GM12878 (cell line): ENCODE measurements at regions not wholly inside any gene's neighbourhood (a gene's known extent, or its start where the extent isn't known, plus 50 kb on each side); places are given as distances from the start of the nearest gene placed in this dataset.

Source experiments
- ATAC-seq: fragments of 200-7000 bp; cut with Tn5 transposase; 3 replicates; pipeline ENCODE4 v1.9.1; 2020; ENCODE audit warnings: mild to moderate bottlenecking, moderate library complexity
- BruUV-seq: library from RNA; stranded (reverse); fragments of 400-500 nt; replicated peaks from 2 replicates; lab custom pipeline; 2021; lab: Mats Ljungman, UMichigan
- CTCF ChIA-PET: fragments of 300-600 bp; sonication (Branson Sonifier 250); formaldehyde crosslinking; extraction: SDS; loops from one replicate; lab custom pipeline; 2021; ENCODE audit warnings: inconsistent platforms; lab: Yijun Ruan, JAX
- POLR2A ChIA-PET: fragments of 350-600 bp; formaldehyde crosslinking; extraction: SDS; loops from one replicate; lab custom pipeline; 2021; ENCODE audit warnings: inconsistent platforms; lab: Charles Lee
- RAD21 ChIA-PET: fragments of 300-600 bp; sonication (Branson Sonifier 250); formaldehyde crosslinking; loops from one replicate; lab custom pipeline; 2023; ENCODE audit warnings: antibody characterized with exemption; ENCODE audit not compliant: unreplicated experiment; lab: Charles Lee
- SMC1A ChIA-PET: fragments of 300-600 bp; sonication (Branson Sonifier 250); formaldehyde crosslinking; loops from one replicate; lab custom pipeline; 2023; ENCODE audit not compliant: unreplicated experiment, uncharacterized antibody; lab: Charles Lee
- DNase-seq: peaks from one replicate; pipeline ENCODE4 v3.0.0-alpha.2; 2011; ENCODE audit warnings: low read depth, low spot score
- FAIRE-seq: peaks from 3 replicates; lab custom pipeline; 2011; peaks lifted over from hg19 to GRCh38; lab: Jason Lieb, UNC
- H2AFZ ChIP-seq: 2 replicates; pipeline ENCODE4 v1.6.0; 2011; ENCODE audit warnings: low read depth, low read length, control low read depth; ENCODE audit not compliant: control insufficient read depth
- H3K27ac ChIP-seq: 2 replicates; pipeline ENCODE4 v1.5.1; 2011; ENCODE audit warnings: control low read depth; ENCODE audit not compliant: control insufficient read depth, insufficient read depth
- H3K27me3 ChIP-seq, 2 experiments: replicated peaks in 1 of 2; 2 replicates each; pipeline versions ENCODE4 v1.6.0 to v1.6.1; 2011; ENCODE audit warnings: low read length in 1 of 2; ENCODE audit not compliant: control insufficient read depth in 2 of 2, insufficient read depth in 2 of 2
- H3K36me3 ChIP-seq, 2 experiments: 2 replicates each; pipeline ENCODE4 v1.5.1; 2011; ENCODE audit warnings: low read length in 1 of 2; ENCODE audit not compliant: control insufficient read depth in 2 of 2, insufficient read depth in 2 of 2
- H3K4me1 ChIP-seq: 2 replicates; pipeline ENCODE4 v1.6.1; 2011; ENCODE audit warnings: mild to moderate bottlenecking, low read length, moderate library complexity, mixed read lengths; ENCODE audit not compliant: control insufficient read depth, insufficient read depth
- H3K4me2 ChIP-seq: 2 replicates; pipeline ENCODE4 v1.6.0; 2011; ENCODE audit warnings: control low read depth; ENCODE audit not compliant: control insufficient read depth, insufficient read depth
- H3K4me3 ChIP-seq: fragments of 200-600 bp; sonication (generic); 2 replicates; pipeline ENCODE4 v1.5.1; 2016
- H3K79me2 ChIP-seq: 2 replicates; pipeline ENCODE4 v1.6.0; 2011; ENCODE audit warnings: low read length; ENCODE audit not compliant: control insufficient read depth, insufficient read depth
- H3K9ac ChIP-seq: 2 replicates; pipeline ENCODE4 v1.8.0; 2011; ENCODE audit warnings: low read length, control low read depth, mixed read lengths; ENCODE audit not compliant: control insufficient read depth, insufficient read depth
- H3K9me3 ChIP-seq: replicated peaks from 3 replicates; pipeline ENCODE4 v1.5.1; 2011; ENCODE audit warnings: mild to moderate bottlenecking, low read length; ENCODE audit not compliant: control insufficient read depth, insufficient read depth
- H4K20me1 ChIP-seq: 2 replicates; pipeline ENCODE4 v1.6.0; 2011; ENCODE audit not compliant: control insufficient read depth, insufficient read depth
- BHLHE40 ChIP-seq, 2 experiments: fragments of 450-650 bp in 1 of 2; IDR thresholded peaks; 2 replicates each; pipeline ENCODE4 v1.6.1; 2011 to 2017; ENCODE audit warnings: low read depth in 2 of 2, borderline replicate concordance in 1 of 2, improper control_type of control experiment in 1 of 2, low read length in 1 of 2, mild to moderate bottlenecking in 1 of 2
- CEBPZ ChIP-seq: fragments of 150-350 bp; IDR thresholded peaks from 2 replicates; pipeline ENCODE4 v1.6.1; 2016; ENCODE audit warnings: low read depth, low read length
- MTA3 ChIP-seq: IDR thresholded peaks from 2 replicates; pipeline ENCODE4 v1.6.1; 2012; ENCODE audit warnings: low read length, inconsistent platforms, borderline replicate concordance
- PAX8 ChIP-seq: fragments of 450-650 bp; IDR thresholded peaks from 2 replicates; pipeline ENCODE4 v1.6.1; 2017; ENCODE audit warnings: mild to moderate bottlenecking, moderate library complexity
- SIN3A ChIP-seq: IDR thresholded peaks from 2 replicates; pipeline ENCODE4 v1.6.1; 2012; ENCODE audit warnings: low read depth, low read length, improper control_type of control experiment
- SMAD1 ChIP-seq: fragments of 450-650 bp; IDR thresholded peaks from 2 replicates; pipeline ENCODE4 v1.6.1; 2018; ENCODE audit warnings: mild to moderate bottlenecking, low read depth; ENCODE audit not compliant: partially characterized antibody
- USF1 ChIP-seq: IDR thresholded peaks from 2 replicates; pipeline ENCODE4 v1.6.1; 2011; ENCODE audit warnings: borderline replicate concordance, low read depth, mild to moderate bottlenecking, moderate library complexity, mixed read lengths, low read length; ENCODE audit not compliant: insufficient read depth; ENCODE audit errors: extremely low read length
- WRNIP1 ChIP-seq: IDR thresholded peaks from 2 replicates; pipeline ENCODE4 v1.6.1; 2011; ENCODE audit warnings: low read depth, low read length, improper control_type of control experiment, borderline replicate concordance
- ZNF592 ChIP-seq: fragments of 450-650 bp; IDR thresholded peaks from 2 replicates; pipeline ENCODE4 v1.6.1; 2017; ENCODE audit warnings: mild to moderate bottlenecking, moderate library complexity
- WGBS: methylation state at CpG from one replicate; pipeline ENCODE4 v1.1.6; 2016; ENCODE audit warnings: low lambda C conversion rate; ENCODE audit not compliant: insufficient replicate concordance, insufficient coverage; ENCODE audit errors: missing lambda C conversion rate; 5-methylcytosine and 5-hydroxymethylcytosine counted together
- in situ Hi-C: fragments of 300-500 bp; cut with MboI; formaldehyde crosslinking; loops from 9 replicates; pipeline ENCODE4 v1.14.3; 2018; ENCODE audit warnings: mixed read lengths
- intact Hi-C: fragments of 100-400 bp; cut with micrococcal nuclease; formaldehyde crosslinking; loops from one replicate; pipeline ENCODE4 v1.14.2; 2022; ENCODE audit not compliant: unreplicated experiment
- TF ChIP-seq, protein P1 (sequence below): fragments of 450-650 bp; IDR thresholded peaks from 2 replicates; pipeline ENCODE4 v1.6.1; 2017; ENCODE audit warnings: mild to moderate bottlenecking, moderate library complexity

GRCh38 chr4:155607481-155607880 lies 59.2 kb upstream of the GUCY1A1 start:
- in situ Hi-C loops (no loop called here), intact Hi-C loops (no loop called here)
- H3K79me2 ChIP-seq: no peaks in the 10 kb centered on the region
- ChIA-PET SMC1A (interaction anchor here (0.9 to 1.6 kb wide), 6 partner anchors 8 to 346 kb away, joined by 3 to 6 read pairs (median 3); partner anchors contain the start of gene CTSO), RAD21 (interaction anchor here (1.4 kb wide), 1 partner anchor 78 kb away, joined by 3 read pairs; no protein-coding TSS in a partner anchor), POLR2A (interaction anchor here (1.3 kb wide), 1 partner anchor 8 kb away, joined by 4 read pairs; no protein-coding TSS in a partner anchor), CTCF (interaction anchor here (1.1 to 1.3 kb wide), 2 partner anchors 9 to 346 kb away, joined by 3 to 4 read pairs; no protein-coding TSS in a partner anchor)
- WGBS: 90% methylated on average over 1 of the region's 1 CpG
- no peak overlapping the region for H3K9ac ChIP-seq
- H3K4me1 ChIP-seq: no peaks in the 10 kb centered on the region
- H2AFZ ChIP-seq: no peak overlapping the region
- ATAC-seq (no peak), FAIRE-seq (no peak), DNase-seq (no peak)
- H3K36me3 ChIP-seq: no peaks in the 10 kb centered on the region
- H4K20me1 ChIP-seq: no peaks in the 10 kb centered on the region
- H3K4me2 ChIP-seq: no peak overlapping the region
- no peak overlapping the region for H3K4me3 ChIP-seq
- no TSS peak for BruUV-seq
- no peaks in the 10 kb centered on the region for H3K27me3 ChIP-seq
- no peak overlapping the region for H3K27ac ChIP-seq
- H3K9me3 ChIP-seq: no peaks in the 10 kb centered on the region
- TF ChIP-seq ZNF592 (no peak), SIN3A (no peak), SMAD1 (no peak), WRNIP1 (no peak), MTA3 (no peak), PAX8 (no peak), USF1 (no peak), BHLHE40 (IDR thresholded peaks at IDR 0.05; ENCODE audit: borderline replicate concordance in 1 of 2, low read depth in 2 of 2, low read length in 1 of 2) (no peak), CEBPZ (no peak)
- TF ChIP-seq, protein P1, sequence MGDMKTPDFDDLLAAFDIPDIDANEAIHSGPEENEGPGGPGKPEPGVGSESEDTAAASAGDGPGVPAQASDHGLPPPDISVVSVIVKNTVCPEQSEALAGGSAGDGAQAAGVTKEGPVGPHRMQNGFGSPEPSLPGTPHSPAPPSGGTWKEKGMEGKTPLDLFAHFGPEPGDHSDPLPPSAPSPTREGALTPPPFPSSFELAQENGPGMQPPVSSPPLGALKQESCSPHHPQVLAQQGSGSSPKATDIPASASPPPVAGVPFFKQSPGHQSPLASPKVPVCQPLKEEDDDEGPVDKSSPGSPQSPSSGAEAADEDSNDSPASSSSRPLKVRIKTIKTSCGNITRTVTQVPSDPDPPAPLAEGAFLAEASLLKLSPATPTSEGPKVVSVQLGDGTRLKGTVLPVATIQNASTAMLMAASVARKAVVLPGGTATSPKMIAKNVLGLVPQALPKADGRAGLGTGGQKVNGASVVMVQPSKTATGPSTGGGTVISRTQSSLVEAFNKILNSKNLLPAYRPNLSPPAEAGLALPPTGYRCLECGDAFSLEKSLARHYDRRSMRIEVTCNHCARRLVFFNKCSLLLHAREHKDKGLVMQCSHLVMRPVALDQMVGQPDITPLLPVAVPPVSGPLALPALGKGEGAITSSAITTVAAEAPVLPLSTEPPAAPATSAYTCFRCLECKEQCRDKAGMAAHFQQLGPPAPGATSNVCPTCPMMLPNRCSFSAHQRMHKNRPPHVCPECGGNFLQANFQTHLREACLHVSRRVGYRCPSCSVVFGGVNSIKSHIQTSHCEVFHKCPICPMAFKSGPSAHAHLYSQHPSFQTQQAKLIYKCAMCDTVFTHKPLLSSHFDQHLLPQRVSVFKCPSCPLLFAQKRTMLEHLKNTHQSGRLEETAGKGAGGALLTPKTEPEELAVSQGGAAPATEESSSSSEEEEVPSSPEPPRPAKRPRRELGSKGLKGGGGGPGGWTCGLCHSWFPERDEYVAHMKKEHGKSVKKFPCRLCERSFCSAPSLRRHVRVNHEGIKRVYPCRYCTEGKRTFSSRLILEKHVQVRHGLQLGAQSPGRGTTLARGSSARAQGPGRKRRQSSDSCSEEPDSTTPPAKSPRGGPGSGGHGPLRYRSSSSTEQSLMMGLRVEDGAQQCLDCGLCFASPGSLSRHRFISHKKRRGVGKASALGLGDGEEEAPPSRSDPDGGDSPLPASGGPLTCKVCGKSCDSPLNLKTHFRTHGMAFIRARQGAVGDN: no peak
